GM19452 (cell line): ENCODE measurements at regions not wholly inside any gene's neighbourhood (a gene's known extent, or its start where the extent isn't known, plus 50 kb on each side); places are given as distances from the start of the nearest gene placed in this dataset.
"Not testable (repeated sequence)": the region's sequence is repeated elsewhere in the genome, so short reads cannot be mapped to it uniquely, and the experiment has no call there.

Experiments
- ATAC-seq: cut with Tn5 transposase; IDR thresholded peaks from one replicate; pipeline ENCODE4 v1.9.1; 2021; ENCODE audit not compliant: unreplicated experiment

DNA sequence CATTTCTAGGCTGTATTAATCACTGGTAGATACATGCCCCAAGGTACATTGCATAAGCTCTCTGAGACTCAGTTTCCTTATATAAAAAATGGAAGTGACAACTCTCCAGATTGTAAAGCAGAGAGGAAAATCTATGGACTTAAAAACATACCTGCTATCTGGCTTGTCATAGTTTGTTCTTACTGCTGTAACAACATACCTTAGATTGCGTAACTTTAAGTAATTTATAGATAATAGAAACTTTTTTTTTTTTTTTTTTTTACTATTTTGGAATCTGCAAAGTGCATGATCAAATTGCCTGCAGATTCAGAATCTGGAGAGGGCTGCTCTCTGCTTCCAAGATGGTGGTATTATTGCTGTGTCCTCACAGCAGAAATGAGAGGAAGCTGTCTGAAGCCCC, 827.7 kb upstream of the BRINP3 start:
- no peak for ATAC-seq

DNA sequence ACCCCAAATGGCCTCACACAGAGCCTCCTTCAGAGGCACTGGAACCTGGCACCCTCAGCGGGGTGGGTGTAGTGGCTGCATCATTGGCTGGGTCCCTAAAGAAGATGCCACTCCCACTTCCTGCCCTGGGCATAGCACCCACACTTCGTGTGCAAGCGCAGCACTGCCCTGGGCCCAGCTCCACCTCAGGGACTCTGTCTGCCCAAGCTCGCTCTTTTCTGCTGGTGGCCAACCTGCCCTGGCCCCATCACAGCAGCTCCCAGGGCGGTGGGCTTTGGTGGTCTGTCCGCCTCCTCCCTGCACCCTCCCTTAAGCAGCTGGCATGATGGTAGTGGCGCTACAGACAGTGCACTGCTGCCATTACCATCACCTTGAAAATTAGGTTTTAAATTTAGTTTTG, 829.3 kb upstream of the BRINP3 start:
- ATAC-seq = no peak

DNA sequence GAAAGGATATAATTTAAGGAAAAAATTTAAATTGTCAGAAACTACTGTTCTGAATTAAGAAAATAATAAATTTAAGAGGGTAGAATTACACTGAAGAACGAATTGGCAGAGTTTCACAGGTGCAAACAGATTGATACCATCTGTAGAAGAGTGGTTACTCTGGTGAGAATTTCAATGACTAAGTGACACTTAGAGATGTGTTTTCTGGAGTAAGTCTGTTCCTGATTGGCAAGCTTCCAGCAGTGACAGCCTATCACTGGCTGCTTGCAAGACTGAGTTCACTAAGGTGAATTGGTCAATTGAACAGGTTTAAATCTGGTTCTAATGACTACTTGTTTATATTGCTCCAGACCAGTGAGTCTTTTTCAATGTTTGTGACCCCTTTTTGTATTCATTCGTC, 838.2 kb upstream of the RGS18 start:
- ATAC-seq = no peak

DNA sequence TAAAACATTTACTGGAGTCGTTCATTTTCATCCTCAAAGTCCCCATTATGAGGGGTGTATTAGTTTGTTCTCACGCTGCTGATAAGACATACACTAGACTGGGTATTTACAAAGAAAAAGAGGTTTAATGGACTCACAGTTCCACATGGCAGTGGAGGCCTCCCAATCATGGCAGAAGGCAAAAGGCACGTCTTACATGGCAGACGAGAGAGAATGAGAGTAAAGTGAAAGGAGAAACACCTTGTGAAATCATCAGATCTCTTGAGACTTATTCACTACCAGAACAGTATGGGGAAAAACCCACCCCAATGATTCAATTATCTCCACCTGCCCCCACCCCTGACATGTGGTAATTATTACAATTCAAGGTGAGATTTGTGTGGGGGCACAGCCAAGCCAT, 830.4 kb upstream of the RGS18 start:
- no peak for ATAC-seq

DNA sequence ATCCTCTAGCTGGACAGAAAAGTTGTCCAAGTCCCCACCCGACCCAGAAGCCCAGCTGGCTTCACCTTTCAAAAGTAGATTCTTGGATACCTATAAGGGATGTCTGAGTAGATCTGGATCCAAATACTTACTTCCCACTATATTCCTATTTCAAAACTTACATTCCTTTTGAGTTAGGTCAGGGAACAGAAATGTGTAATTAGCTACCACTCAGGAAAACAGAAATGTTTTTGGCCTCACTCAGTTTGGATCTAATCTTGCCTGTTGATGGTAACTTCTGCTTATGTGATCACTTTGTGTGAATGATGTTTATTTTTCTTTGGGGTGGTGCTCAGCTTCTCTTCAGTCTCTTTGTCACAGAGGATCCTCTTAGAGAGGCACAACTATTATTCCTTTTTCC, 814.4 kb upstream of the RGS18 start:
- ATAC-seq = no peak

DNA sequence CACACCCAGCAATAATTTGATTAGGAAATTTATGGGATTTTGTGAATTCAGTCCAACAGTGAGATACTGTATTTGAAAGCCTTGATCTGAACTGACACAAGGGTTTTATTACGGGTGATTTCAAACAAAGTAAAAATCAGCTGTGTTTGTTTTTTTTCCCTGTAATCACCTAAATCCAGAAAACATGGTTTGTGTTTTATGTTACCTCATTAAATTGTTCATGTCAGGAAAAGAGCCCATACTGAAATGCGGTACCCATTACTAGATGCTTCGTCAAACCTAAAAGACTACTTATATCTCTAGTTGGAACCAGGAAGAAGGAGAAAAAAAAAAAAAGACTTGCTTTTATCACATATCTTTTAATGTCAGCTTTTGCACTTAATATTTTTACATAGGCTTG, 811.9 kb upstream of the RGS18 start:
- ATAC-seq = no peak

DNA sequence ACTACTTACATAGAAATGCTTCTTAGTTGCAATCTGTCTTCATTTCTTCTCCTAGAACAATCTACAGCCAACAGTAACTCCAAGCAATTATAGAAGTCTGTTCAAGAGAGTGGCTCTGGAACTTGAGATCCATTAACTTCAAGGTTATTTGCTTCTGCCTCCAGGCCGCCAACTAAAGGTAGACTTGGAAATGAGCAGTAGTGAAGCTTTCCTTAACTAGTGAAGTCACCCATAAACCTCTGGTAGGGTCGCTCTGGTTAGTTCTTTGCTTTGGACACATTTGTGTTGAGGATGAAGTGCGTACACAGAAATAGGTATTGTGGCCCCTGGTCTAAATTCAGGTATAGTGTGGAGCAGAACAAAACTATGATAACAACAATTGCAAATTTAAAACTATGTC, 809.9 kb upstream of the RGS18 start:
- no peak for ATAC-seq

DNA sequence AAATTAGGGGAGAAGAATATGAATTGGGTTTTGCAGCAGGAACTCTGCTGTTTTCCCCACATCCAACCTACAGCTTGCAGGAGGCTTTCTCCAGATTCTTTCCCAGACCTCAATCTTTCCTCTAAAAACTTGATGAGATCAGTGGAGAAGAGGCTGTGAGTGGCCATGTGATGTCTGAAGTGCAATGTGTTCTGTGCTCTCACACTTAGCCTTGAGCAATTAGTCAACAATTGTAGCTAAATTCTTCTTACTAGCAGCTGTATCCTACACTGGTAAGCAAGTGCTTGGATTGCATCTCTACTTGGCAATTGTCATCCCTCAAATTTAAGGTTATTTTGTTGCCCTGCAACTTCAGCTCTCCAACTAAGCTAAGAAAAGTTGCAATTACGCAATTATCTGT, 807.3 kb upstream of the RGS18 start:
- ATAC-seq = no peak

DNA sequence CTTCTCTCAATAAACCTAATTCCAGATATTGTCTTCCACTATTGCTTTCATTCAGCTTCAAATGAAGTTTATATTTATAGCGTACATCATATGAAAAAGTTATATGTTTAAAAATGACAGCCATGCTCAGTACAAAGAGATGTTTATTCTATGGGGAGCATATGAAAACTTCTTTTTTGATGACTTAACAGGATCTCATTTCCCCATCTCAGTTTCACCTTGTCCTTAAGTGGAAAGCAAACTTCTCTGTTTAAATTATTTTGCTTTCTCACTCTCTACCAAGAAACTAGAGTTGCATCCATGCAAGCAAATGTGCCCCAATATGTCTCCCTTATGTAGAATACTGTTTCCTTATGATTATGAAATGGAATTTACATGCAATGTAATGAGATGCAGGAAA, 799.5 kb upstream of the RGS18 start:
- ATAC-seq = no peak

DNA sequence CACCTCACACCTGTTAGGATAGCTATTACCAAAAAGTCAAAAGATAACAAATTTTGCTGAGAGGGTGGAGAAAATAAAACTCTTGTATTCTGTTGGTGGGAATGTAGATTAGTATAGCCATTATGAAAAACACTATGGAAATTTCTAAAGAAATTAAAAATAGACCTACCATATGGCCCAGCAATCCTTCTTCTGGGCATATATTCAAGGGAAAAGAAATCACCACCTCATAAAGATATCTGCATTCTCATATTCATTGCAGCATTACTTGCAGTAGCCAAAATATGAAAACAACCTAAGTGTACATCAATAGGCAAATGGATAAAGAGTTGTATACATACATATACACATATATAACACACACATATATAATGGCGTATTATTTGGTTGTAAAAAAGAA, 791.6 kb upstream of the RGS18 start:
- no peak for ATAC-seq

DNA sequence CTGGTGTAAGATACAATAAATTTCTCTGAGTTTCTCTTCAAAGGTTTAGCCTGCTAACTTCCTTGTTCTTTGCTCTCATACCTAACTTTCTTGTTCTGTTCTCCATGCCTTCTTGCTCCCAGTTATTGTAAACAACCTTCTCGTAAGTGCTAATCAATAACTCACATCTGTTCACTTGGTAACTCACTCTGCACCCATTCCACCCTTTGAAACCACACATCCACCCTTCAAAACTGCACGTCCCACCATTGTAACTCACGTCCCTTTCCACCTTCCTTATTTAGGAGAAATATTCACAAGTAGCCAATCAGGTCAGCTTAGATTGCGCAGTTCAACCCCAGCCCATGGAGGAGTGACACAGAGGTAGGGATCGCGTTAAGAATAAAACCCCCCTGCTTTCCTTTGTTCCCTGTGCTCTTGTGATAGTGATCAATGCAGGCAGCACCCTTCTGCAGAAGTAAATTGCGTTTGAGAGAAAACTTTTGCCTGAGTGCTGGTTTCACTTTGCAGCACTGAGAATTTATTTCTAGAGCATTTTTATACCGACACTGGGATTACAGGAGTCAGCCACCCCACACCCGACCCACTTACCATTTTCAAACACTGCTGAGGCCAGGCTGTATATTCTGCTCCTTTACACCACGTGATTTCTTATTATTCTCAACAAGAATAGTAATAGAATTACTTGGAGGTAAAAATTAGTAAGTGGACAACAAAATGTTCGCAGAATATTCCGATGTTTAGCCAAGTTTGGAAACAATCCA, 789.2 kb upstream of the RGS18 start:
- ATAC-seq = no peak

DNA sequence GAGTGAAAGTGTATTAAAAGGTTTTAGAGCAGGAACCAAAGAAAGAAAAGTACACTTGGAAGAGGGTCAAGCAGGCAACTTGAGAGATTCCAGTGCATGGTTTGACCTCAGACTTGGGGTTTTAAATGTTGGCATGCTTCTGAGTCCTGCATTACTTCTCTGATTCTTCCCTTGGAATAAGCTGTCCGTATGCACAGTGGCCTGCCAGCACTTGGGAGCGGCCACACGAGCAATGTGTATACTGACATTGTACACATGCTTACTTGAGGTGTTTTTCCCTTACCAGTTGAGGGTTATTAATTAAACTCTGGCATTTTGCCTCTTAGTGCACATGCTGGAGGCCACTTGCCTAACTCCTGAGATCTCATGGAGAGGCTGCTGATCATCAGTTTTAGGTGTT, 786.6 kb upstream of the RGS18 start:
- no peak for ATAC-seq

DNA sequence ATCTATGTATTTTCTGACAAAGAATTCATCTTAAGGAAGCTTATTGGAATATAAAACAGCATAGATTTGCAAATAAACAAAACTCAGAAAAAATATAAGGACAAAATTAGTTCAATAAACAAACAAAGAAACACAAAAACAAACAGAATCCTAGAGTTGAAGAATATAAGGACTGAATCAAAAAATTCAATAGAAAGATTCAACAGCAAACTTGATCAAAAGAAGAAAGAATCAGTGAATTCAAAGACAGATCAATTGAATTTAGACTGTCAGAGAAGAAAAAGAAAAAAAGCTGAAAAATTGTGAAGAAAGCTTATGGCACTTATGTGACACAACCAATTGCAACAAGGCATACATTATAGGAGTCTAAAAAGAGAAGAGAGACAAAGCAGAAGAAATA, 770.0 kb upstream of the RGS18 start:
- no peak for ATAC-seq

DNA sequence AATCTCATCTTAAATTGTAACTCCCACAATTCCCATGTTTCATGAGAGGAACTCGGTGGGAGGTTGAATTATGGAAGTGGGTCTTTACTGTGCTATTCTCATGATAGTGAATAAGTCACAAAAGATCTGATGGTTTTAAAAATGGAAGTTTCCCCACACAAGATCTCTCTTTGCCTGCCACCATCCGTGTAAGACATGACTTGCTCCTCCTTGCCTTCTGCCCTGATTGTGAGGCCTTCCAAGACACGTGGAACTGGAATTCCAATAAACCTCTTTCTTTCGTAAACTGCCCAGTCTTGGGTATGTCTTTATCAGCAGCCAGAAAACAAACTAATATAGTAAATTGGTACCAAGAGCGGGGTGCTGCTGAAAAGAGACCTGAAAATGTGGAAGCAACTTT, 761.6 kb upstream of the RGS18 start:
- ATAC-seq = no peak

DNA sequence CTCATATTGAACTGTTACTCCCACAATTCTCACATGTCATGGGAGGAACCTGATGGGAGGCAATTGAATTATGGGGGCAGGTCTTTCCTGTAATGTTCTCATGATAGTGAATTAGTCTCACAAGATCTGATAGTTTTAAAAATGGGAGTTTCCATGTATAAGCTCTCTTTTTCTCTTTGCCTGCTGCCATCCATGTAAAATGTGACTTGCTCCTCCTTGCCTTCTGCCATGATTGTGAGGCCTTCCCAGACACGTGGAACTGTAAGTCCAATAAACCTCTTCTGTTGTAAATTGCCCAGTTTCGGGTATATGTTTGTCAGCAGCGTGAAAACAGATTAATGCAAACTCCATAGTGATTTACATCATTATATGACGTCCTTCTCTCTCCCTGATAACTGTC, 759.7 kb upstream of the RGS18 start:
- no peak for ATAC-seq

DNA sequence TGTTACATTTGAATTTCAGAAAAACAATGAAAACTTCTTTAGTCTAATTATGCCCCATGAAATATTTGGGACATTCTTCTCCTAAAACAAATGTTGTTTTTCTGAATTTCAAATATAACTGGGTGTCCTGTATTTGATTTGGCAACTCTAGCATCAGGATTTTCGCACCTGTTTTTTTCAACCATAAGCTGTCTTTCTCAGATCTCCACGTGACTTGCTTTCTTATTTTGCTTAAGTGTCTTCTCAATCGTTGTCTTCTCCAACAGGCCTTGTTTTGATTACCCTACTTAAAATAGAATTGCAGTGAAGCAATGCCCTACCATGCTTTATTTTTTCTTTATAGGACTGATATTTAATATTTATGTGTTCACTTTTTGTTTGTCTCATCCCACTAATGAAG, 752.8 kb upstream of the RGS18 start:
- no peak for ATAC-seq

DNA sequence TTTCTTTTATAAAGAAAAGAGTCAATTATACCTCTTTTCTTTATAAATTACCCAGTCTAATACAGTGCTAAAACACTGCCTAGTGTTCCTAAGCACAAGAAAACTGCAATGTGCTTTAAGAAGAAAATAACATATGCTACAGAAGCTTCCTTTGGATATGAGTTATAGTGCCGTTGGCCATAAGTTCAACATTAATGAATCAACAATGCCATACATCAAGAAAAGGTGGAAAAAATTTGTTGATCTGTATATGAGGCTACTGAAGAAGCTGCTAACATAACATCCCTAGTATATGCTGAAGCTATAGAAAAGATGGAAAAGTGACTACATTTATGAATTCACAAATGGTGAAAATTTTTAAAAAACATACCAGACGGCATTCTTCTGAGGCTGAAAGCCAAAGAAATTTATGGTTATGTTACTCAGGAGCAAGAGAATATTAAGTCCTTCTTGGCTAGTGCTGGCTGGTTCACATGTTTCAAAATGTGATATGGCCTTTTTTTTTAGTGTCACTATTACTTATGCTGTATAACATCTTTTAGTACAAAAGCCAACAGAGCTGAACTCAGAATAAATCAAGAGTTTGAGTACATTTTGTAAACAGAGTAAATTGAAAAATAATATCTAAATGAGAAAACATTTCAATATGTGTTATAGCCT, 743.2 kb upstream of the RGS18 start:
- no peak for ATAC-seq

DNA sequence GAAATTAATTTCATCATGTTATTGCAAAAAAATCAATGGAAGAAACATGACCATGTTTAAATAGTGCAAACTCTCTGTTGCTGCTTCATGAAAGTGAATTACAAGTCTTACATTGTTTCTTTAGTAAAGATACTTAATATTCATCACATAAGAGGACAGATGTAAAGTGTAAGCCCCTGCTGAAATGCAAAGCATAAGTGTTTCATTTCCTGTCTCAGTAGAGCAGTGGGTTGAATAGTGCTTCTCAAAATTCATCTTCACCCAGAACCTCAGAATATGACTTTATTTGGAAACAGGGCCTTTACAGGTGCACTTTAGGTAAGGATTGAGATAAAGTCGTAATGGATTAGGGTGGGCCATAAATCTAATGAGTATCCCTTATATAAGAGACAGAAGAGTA, 738.4 kb upstream of the RGS18 start:
- no peak for ATAC-seq

DNA sequence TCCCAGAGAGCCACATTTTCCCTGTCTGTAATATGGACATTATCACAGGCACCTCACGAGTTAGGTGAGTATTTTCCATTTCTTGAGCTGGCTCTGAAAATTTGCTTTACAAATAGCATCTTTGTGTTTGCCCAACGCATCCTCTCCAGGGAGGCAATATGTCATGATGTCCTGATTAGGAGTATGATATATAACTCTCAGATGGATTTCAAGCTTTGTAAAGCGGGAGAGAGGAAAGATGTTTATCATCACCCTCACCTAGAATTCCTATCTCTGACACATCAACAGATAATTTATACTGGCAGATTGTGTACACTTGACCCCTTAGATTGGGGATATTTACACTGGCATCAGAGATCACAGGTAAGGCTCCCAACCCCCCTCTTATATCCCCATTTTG, 730.7 kb upstream of the RGS18 start:
- no peak for ATAC-seq

DNA sequence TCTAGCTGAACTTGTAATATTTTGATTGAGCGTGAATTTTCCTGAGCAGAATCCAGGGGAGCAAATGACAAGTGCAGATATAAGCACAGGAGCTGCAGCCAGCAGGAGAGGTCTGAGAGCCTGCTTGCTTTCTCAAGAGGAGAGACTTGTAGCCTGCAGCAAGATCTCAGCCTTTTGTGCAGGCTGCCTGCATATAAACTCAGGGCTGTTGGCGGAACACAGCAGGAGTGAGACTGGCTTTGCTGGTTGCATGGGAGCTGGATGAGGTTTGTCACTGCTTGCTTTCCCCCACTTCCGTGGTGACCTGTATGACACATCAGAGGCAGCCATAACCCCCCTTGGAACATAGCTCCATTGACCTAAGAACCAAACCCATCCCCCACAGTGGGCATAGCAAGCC, 725.4 kb upstream of the RGS18 start:
- no peak for ATAC-seq

DNA sequence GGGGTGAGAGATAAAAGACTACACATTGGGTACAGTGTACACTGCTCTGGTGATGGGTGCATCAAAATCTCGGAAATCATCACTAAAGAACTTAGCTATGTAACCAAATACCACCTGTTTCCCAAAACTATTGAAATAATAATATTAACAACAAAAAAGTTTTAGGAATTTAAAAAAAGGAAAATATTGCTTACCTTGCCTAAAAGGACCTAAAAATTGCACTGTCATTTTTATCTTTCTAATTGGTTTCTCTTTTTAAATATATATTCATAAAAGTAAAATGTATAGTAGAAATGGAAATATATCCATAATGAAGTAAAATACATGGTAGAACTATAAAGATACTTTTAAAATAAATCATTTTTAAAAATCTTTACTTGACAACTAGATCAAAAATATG, 719.3 kb upstream of the RGS18 start:
- ATAC-seq = no peak

DNA sequence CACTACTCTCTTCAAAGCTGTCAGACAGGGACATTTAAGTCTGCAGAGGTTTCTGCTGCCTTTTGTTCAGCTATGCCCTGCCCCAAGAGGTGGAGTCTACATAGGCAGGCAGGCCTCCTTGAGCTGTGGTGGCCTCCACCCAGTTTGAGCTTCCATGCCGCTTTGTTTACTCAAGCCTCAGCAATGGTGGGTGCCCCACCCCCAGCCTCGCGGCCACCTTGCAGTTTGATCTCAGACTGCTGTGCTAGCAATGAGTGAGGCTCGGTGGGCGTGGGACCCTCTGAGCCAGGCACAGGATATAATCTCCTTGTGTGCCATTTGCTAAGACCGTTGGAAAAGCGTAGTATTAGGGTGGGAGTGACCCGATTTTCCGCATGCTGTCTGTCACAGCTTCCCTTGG, 710.0 kb upstream of the RGS18 start:
- not testable (repeated sequence) for ATAC-seq

DNA sequence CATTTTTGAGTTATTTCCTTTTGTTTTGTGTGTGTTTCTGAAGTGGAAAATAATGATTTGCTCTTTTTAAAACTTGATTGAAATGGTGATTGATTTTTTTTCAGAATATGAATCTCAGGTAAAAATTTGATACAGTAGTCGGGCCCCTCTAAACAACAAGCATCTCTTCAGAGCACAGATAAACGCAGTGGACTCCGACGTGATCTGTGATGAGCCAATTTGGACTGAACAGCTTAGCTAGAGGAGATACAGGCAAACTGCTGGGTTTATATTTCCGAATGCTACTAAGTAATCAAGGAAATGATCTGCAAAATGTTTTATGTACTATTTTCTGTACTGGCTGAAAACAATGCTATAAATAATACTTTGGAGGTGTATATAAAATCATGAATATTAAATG, 705.7 kb upstream of the RGS18 start:
- ATAC-seq = no peak
